GM13977 (cell line): ENCODE measurements at regions not wholly inside any gene's neighbourhood (a gene's known extent, or its start where the extent isn't known, plus 50 kb on each side); places are given as distances from the start of the nearest gene placed in this dataset.

ENCODE experiments used
- DNase-seq: peaks from one replicate; pipeline ENCODE4 v3.0.0; 2012; ENCODE audit warnings: low spot score
- in situ Hi-C: fragments of 300-500 bp; cut with MboI; formaldehyde crosslinking; loops from one replicate; pipeline ENCODE4 v1.12.0; 2022; ENCODE audit warnings: low sequenced_read_pairs, low pct_unique_long_range_greater_than_20kb, mixed read lengths, inconsistent platforms; ENCODE audit not compliant: unreplicated experiment
- TF ChIP-seq, protein P1 (sequence below): IDR thresholded peaks from 2 replicates; pipeline ENCODE4 v1.5.1; 2012; ENCODE audit warnings: mild to moderate bottlenecking, control low read depth; ENCODE audit not compliant: insufficient read depth; ENCODE audit errors: extremely low read depth, missing control alignments

DNA sequence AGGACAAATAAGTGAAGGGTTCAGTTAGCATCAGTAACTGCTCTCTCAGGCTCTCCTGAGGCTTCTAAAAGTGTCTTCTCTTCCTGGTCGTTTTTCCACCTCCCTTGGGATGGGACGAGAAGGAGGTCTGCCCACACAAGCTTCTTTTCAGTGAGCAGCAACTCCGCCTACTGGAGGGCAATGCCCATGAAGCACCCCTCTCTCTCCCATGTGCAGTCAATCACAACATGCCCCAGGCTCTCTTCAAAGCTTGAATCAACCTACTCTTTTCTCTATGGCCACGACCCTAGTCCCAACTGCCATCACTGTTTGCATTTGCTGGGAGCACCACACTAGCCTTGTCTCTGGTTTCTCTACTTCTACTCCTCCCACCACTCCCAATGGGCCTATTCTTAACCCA is 135.6 kb downstream of the RPS24 start:
- DNase-seq: no peak
- in situ Hi-C loops: no loop called here
- TF ChIP-seq, protein P1, sequence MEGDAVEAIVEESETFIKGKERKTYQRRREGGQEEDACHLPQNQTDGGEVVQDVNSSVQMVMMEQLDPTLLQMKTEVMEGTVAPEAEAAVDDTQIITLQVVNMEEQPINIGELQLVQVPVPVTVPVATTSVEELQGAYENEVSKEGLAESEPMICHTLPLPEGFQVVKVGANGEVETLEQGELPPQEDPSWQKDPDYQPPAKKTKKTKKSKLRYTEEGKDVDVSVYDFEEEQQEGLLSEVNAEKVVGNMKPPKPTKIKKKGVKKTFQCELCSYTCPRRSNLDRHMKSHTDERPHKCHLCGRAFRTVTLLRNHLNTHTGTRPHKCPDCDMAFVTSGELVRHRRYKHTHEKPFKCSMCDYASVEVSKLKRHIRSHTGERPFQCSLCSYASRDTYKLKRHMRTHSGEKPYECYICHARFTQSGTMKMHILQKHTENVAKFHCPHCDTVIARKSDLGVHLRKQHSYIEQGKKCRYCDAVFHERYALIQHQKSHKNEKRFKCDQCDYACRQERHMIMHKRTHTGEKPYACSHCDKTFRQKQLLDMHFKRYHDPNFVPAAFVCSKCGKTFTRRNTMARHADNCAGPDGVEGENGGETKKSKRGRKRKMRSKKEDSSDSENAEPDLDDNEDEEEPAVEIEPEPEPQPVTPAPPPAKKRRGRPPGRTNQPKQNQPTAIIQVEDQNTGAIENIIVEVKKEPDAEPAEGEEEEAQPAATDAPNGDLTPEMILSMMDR: no peak

DNA sequence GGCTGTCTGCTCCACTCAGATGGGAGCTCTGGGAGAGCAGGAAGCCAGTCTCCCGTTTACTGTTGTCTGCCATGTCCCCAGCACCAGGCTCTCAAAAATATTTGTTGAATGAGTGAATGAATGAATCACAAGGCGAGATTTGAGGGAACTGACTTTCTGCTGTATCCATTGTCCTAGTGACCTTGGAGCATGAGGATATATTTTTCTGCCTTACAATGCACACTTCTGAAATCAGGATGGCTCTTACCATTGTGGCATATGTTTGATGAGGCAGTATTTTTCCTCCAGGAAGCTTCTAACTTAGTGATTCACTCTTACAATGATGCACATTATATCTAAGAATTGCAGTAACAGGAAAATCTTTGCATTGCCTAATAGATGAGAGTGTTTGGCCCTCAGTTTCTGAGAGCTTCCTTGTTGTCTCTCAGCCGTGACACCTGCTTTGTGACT is 136.4 kb downstream of the RPS24 start:
- in situ Hi-C loops: no loop called here
- TF ChIP-seq, protein P1: no peak
- DNase-seq: no peak

DNA sequence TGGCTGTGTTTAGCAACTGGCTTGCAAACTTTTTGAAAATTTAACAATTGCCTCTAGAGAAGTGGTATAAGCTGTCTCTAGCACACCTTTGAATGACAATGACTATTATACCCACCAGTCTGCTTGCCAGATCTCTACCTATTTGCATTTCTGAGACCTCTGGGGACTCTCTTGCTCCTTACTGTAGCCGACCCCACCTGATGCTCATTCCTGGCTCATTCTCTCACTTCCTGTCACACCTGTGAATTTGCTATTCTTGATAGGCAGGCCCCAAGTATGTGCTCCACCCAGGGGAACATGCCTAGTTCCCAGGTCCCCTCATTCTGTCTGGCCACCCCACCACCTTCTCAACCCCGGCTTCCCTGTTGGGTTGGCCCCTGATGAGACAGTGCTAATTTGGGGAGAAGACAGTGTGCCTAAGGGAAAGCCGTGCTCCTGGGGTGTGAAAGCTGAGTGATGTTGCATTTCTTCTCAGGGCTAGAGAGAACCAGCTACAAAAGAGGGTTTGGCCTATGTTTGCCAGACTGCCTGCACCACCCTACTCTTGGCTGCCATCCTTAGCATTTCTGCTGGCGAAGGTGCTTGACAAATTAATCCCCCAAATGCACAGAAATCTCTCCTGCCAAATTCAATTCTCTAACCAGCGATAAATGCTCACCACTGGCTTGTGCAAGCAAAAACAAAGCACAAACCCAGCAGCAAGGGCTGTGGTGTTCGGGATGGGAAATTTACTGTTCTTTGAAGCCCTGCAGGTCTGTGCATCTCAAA is 138.2 kb downstream of the RPS24 start:
- in situ Hi-C loops: no loop called here
- TF ChIP-seq, protein P1: no peak
- DNase-seq: no peak

DNA sequence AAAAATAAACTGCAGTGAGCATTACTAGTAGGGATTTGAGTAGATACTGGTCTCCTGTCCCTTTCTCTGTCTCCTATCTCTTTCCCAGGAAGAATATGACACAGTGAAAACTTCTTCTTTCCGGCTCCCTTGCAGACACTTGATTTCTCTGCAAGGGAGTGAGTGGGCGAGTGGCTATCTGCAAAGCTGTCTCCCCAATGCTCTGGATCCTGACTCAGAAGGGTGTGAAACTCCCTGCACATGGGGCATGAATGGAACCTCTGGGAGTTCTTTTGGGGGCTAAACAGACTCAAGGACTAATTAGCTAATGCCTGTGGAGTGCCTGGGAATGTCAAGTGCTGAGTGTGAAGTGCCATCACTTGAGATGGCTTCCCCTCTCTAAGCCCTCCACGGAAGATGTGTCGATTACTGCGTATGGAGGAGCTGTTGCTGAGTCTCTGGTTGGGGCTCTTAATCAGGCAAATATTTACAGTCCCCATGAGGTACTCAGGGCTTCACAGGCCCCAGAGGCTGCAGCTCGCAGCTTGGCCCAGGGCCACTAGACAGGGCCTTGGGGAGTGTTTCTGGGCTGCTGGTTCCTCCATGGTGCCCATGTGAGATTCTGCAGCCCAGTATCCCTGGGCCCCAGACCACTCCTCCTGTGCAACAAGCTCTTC is 139.8 kb downstream of the RPS24 start:
- TF ChIP-seq, protein P1: no peak
- in situ Hi-C loops: no loop called here
- no peak for DNase-seq

DNA sequence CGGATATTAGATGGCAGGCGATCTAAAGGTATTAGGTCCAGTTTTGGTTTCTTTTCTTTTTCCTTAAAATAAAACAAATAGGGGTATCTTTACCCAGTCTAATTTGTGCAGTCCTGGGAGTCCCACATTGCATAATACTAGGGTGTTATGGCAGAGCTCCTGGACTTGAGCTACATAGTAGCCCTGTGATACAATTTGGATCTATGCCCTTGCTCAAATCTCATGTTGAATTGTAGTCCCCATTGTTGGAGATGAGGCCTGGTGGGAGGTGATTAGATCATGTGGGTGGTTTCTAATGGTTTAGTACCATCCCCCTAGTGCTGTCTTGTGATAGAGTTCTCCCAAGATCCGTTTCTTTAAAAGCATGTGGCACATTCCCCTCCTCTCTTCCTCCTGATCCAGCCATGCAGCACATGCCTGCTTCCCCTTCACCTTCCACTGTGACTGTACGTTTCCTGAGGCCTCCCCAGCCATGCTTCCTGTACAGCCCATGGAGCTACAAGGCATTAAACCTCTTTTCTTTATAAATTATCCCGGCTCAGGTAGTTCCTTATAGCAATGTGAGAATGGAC is 141.9 kb downstream of the RPS24 start:
- TF ChIP-seq, protein P1: no peak
- DNase-seq: no peak
- in situ Hi-C loops: no loop called here

DNA sequence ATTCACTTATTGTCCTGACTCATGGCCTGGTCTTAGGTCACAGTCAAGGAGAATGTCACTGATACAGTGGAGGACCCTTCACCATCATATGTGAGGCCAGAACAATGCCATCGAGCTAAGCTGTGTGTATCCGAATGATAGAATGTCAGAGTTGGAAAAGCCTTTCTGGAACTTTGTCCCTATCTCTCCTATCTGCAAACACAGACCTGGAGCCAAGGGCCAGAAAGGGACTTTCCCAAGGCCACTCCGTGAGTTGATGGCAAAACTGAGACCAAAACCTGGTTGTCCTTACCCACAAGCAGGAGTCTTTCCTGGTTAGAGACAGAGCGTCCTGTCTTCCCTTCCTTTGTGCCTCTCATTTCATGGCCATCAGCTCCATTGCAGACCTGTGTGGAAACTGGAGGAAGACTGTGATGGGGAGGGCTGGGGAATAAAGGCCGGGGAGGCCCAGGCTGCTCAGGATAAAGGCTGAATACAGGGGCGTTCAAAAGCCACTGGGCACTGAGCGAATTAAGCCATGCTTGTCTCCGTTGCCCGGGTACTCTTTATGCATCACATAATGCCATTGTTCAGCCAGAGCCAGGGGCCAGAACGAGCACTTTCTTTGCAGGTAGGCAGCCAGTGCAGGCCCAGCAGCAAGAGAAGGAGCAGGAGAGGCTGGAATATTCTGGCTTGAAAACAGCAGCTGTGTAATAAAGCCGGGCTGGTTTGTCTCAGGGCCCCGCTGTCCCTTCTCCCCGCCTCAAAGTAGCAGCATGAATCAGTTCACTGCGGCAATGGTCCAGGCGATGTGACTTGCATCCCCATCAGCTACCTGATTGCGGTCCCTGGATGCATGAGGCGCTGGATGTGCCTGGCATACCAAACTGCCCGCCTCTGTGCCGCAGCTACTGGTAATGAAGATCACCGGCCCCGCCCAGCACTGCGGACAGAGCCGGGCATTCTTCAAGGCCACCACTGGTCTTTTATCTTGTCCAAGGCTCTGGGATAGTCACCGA is 143.0 kb downstream of the RPS24 start:
- DNase-seq: no peak
- in situ Hi-C loops: no loop called here
- TF ChIP-seq, protein P1: no peak
